Gastroesophageal sphincter (tissue), 4 donors: ENCODE measurements at regions not wholly inside any gene's neighbourhood (a gene's known extent, or its start where the extent isn't known, plus 50 kb on each side); places are given as distances from the start of the nearest gene placed in this dataset.

Source experiments
- ATAC-seq: fragments of 150-250 bp; one replicate; pipeline ENCODE4 v1.9.1; 2016; ENCODE audit warnings: mild to moderate bottlenecking, moderate library complexity
- H3K27ac ChIP-seq, 4 donors: fragments of 200-600 bp; sonication (generic) in 3 of 4; 1 replicate in 3 of 4; 2 replicates in 1 of 4; pipeline ENCODE4 v1.5.1; 2016 to 2019
- H3K27me3 ChIP-seq: fragments of 200-600 bp; sonication (generic); one replicate; pipeline ENCODE4 v1.5.1; 2019
- H3K36me3 ChIP-seq, 2 donors: fragments of 200-600 bp; sonication (generic); one replicate each; pipeline ENCODE4 v1.5.1; 2019; ENCODE audit warnings: control low read depth in 1 of 2
- H3K4me1 ChIP-seq, 3 donors: fragments of 200-600 bp; sonication (generic); 1 replicate in 2 of 3; 2 replicates in 1 of 3; pipeline ENCODE4 v1.5.1; 2016 to 2019; ENCODE audit warnings: control low read depth in 2 of 3
- H3K4me3 ChIP-seq, 2 donors: fragments of 200-600 bp; sonication (generic); one replicate each; pipeline ENCODE4 v1.5.1; 2019; ENCODE audit warnings: mild to moderate bottlenecking in 1 of 2, moderate library complexity in 1 of 2
- H3K9me3 ChIP-seq, 3 donors: fragments of 200-600 bp; sonication (generic); one replicate each; pipeline ENCODE4 v1.5.1; 2017 to 2019; ENCODE audit warnings: control low read depth in 2 of 3
- EP300 ChIP-seq: sonication (generic); formaldehyde crosslinking; IDR thresholded peaks from one replicate; pipeline ENCODE4 v1.6.1; 2017; ENCODE audit warnings: antibody characterized with exemption, mild to moderate bottlenecking
- POLR2A ChIP-seq, 2 donors: fragments of 450-650 bp; IDR thresholded peaks; one replicate each; pipeline ENCODE4 v1.6.1; 2017; ENCODE audit warnings: antibody characterized with exemption in 2 of 2, mild to moderate bottlenecking in 2 of 2, moderate library complexity in 1 of 2
- POLR2AphosphoS5 ChIP-seq: sonication (generic); formaldehyde crosslinking; IDR thresholded peaks from one replicate; pipeline ENCODE4 v1.6.1; 2017; ENCODE audit warnings: antibody characterized with exemption
- WGBS, 2 donors: methylation state at CpG; one replicate each; pipeline ENCODE4 v1.1.5; 2018; ENCODE audit warnings: low coverage in 1 of 2; 5-methylcytosine and 5-hydroxymethylcytosine counted together
- TF ChIP-seq, protein P1 (sequence below), 4 experiments: fragments of 200-600 bp in 2 of 4; fragments of 450-650 bp in 2 of 4; sonication (generic) in 1 of 4; IDR thresholded peaks; one replicate each; pipeline ENCODE4 v1.5.1; 2017 to 2019; ENCODE audit warnings: antibody characterized with exemption in 4 of 4, mild to moderate bottlenecking in 2 of 4, moderate library complexity in 2 of 4

DNA sequence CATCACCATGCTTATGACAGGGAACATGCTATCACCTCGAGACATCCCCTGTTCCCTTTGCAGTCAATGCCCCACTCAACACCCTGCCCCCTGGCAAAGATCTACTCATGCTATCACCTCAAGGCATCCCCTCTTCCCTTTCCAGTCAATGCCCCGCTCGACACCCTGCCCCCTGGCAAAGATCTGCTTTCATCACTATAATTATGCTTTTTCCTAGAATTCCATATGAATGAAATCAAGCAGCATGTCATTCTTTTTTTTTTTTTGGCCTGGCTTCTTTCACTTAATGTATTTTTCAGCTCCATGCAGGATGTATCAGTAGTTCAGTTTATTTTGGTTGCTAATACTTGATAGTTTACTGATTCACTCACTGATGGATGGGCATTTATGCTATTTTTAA, 554.9 kb downstream of the CDH26 start:
- Histone ChIP-seq H3K27ac (no peak overlapping the region), H3K36me3 (no peaks in the 10 kb centered on the region), H3K4me1 (no peaks in the 10 kb centered on the region), H3K9me3 (peaks cover 0 to 4% (median 0%) of the 10 kb centered on the region in 3 donors), H3K4me3 (no peak overlapping the region), H3K27me3 (no peaks in the 10 kb centered on the region)
- 62 to 88% methylated on average over 3 of the region's 3 CpGs for WGBS, 2 donors
- no peak for ATAC-seq
- no peak for TF ChIP-seq EP300
- no peak for TF ChIP-seq POLR2A (IDR thresholded peaks at IDR 0.05)
- no peak for TF ChIP-seq POLR2AphosphoS5
- TF ChIP-seq, protein P1, sequence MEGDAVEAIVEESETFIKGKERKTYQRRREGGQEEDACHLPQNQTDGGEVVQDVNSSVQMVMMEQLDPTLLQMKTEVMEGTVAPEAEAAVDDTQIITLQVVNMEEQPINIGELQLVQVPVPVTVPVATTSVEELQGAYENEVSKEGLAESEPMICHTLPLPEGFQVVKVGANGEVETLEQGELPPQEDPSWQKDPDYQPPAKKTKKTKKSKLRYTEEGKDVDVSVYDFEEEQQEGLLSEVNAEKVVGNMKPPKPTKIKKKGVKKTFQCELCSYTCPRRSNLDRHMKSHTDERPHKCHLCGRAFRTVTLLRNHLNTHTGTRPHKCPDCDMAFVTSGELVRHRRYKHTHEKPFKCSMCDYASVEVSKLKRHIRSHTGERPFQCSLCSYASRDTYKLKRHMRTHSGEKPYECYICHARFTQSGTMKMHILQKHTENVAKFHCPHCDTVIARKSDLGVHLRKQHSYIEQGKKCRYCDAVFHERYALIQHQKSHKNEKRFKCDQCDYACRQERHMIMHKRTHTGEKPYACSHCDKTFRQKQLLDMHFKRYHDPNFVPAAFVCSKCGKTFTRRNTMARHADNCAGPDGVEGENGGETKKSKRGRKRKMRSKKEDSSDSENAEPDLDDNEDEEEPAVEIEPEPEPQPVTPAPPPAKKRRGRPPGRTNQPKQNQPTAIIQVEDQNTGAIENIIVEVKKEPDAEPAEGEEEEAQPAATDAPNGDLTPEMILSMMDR (IDR thresholded peaks at IDR 0.05), result no peak

- H3K36me3 ChIP-seq, result no peaks in the 10 kb centered on the region
- no peak overlapping the region for H3K27ac ChIP-seq
- peaks cover 0 to 4% (median 0%) of the 10 kb centered on the region in 3 donors for H3K9me3 ChIP-seq
- no peaks in the 10 kb centered on the region for H3K4me1 ChIP-seq
- H3K4me3 ChIP-seq, result no peak overlapping the region
- TF ChIP-seq POLR2AphosphoS5, result no peak
- no peak for TF ChIP-seq POLR2A (IDR thresholded peaks at IDR 0.05)
- TF ChIP-seq, protein P1 (IDR thresholded peaks at IDR 0.05), result no peak
- TF ChIP-seq EP300, result no peak
- no peak for ATAC-seq
- WGBS, 2 donors, result 66 to 82% methylated on average over 2 of the region's 2 CpGs
- no peaks in the 10 kb centered on the region for H3K27me3 ChIP-seq
Observed at GRCh38 chr20:60516442-60516841, 558.2 kb downstream of the CDH26 start.

GRCh38 chr20:60518022-60518421, 559.8 kb downstream of the CDH26 start:
- no peaks in the 10 kb centered on the region for H3K4me1 ChIP-seq
- no peak overlapping the region for H3K4me3 ChIP-seq
- ATAC-seq, result no peak
- H3K9me3 ChIP-seq, result peaks cover 0 to 4% (median 0%) of the 10 kb centered on the region in 3 donors
- WGBS, 2 donors, result 33 to 100% methylated on average over 1 of the region's 1 CpG
- no peaks in the 10 kb centered on the region for H3K27me3 ChIP-seq
- H3K27ac ChIP-seq, result no peak overlapping the region
- no peak for TF ChIP-seq EP300
- TF ChIP-seq, protein P1 (IDR thresholded peaks at IDR 0.05), result no peak
- TF ChIP-seq POLR2AphosphoS5, result no peak
- no peaks in the 10 kb centered on the region for H3K36me3 ChIP-seq

GRCh38 chr20:60525397-60525796, 567.2 kb downstream of the CDH26 start:
- H3K27ac ChIP-seq, result no peak overlapping the region
- no peak for ATAC-seq
- no peak for TF ChIP-seq POLR2A (IDR thresholded peaks at IDR 0.05)
- no peak for TF ChIP-seq POLR2AphosphoS5
- no peak for TF ChIP-seq EP300
- TF ChIP-seq, protein P1 (IDR thresholded peaks at IDR 0.05), result no peak
- H3K9me3 ChIP-seq, result no peaks in the 10 kb centered on the region
- 81 to 83% methylated on average over 1 to 2 of the region's 2 CpGs for WGBS, 2 donors
- H3K27me3 ChIP-seq, result no peaks in the 10 kb centered on the region
- no peaks in the 10 kb centered on the region for H3K36me3 ChIP-seq
- no peak overlapping the region for H3K4me3 ChIP-seq
- no peaks in the 10 kb centered on the region for H3K4me1 ChIP-seq

- 47 to 71% methylated on average over 1 to 7 of the region's 7 CpGs for WGBS, 2 donors
Observed at GRCh38 chr20:60527656-60528055, 569.4 kb downstream of the CDH26 start.

More at GRCh38 chr20:60527656-60528055, 569.4 kb downstream of the CDH26 start:
- TF ChIP-seq POLR2A (IDR thresholded peaks at IDR 0.05) (no peak), EP300 (no peak), POLR2AphosphoS5 (no peak)
- TF ChIP-seq, protein P1 (IDR thresholded peaks at IDR 0.05), result no peak
- Histone ChIP-seq H3K4me3 (no peak overlapping the region), H3K27ac (no peak overlapping the region), H3K36me3 (no peaks in the 10 kb centered on the region), H3K4me1 (no peaks in the 10 kb centered on the region), H3K27me3 (no peaks in the 10 kb centered on the region), H3K9me3 (no peaks in the 10 kb centered on the region)
- ATAC-seq, result no peak
